Neural cell (in vitro differentiated cells): ENCODE measurements at regions not wholly inside any gene's neighbourhood (a gene's known extent, or its start where the extent isn't known, plus 50 kb on each side); places are given as distances from the start of the nearest gene placed in this dataset.

Experiments
- H2AFZ ChIP-seq: fragments of 200-600, 300-800 bp; sonication (generic), shearing (Covaris generic); 2 replicates; pipeline ENCODE4 v1.6.0; 2014; ENCODE audit warnings: low read depth, mild to moderate bottlenecking, antibody characterized with exemption, low read length, moderate library complexity
- H3F3A ChIP-seq: fragments of 200-600 bp; shearing (Covaris generic); 2 replicates; pipeline ENCODE4 v1.6.1; 2016; ENCODE audit warnings: mild to moderate bottlenecking, moderate library complexity, mixed read lengths, antibody characterized with exemption, low read length; ENCODE audit not compliant: insufficient read depth, poor library complexity, severe bottlenecking
- H3K27ac ChIP-seq: fragments of 200-600, 300-800 bp; sonication (generic), shearing (Covaris generic); 2 replicates; pipeline ENCODE4 v1.5.1; 2014; ENCODE audit warnings: mild to moderate bottlenecking, low read length, moderate library complexity
- H3K27me3 ChIP-seq: fragments of 300-800, 200-600 bp; sonication (generic), shearing (Covaris generic); 2 replicates; pipeline ENCODE4 v1.6.0; 2014; ENCODE audit warnings: mild to moderate bottlenecking, low read depth, low read length, moderate library complexity; ENCODE audit not compliant: insufficient read depth
- H3K36me3 ChIP-seq: fragments of 300-800, 200-600 bp; sonication (generic), shearing (Covaris generic); 2 replicates; pipeline ENCODE4 v1.5.1; 2014; ENCODE audit warnings: mild to moderate bottlenecking, antibody characterized with exemption, low read length, moderate library complexity; ENCODE audit not compliant: insufficient read depth
- H3K4me2 ChIP-seq: fragments of 300-800, 200-600 bp; sonication (generic), shearing (Covaris generic); 2 replicates; pipeline ENCODE4 v1.6.0; 2014; ENCODE audit warnings: mild to moderate bottlenecking, low read length
- H3K4me3 ChIP-seq: fragments of 300-800, 200-600 bp; sonication (generic), shearing (Covaris generic); 2 replicates; pipeline ENCODE4 v1.5.1; 2014; ENCODE audit warnings: mild to moderate bottlenecking, low read length, moderate library complexity
- H3K79me2 ChIP-seq: fragments of 200-600 bp; shearing (Covaris generic); replicated peaks from 2 replicates; pipeline ENCODE4 v1.6.0; 2014; ENCODE audit warnings: mild to moderate bottlenecking, low read length, moderate library complexity; ENCODE audit not compliant: insufficient read depth
- H3K9ac ChIP-seq: fragments of 300-800, 200-600 bp; sonication (generic), shearing (Covaris generic); 2 replicates; pipeline ENCODE4 v1.6.1; 2016; ENCODE audit warnings: mild to moderate bottlenecking, low read length, mixed read lengths
- H3K9me2 ChIP-seq: fragments of 200-600 bp; shearing (Covaris generic); 2 replicates; pipeline ENCODE4 v1.6.1; 2016; ENCODE audit warnings: mild to moderate bottlenecking, low read length, mixed read lengths; ENCODE audit not compliant: insufficient read depth
- H3K9me3 ChIP-seq: fragments of 200-600, 300-800 bp; sonication (generic), shearing (Covaris generic); 2 replicates; pipeline ENCODE4 v1.6.1; 2016; ENCODE audit warnings: mild to moderate bottlenecking, mixed run types, low read length, moderate library complexity, mixed read lengths
- H4K20me1 ChIP-seq: fragments of 200-600 bp; shearing (Covaris generic); 2 replicates; pipeline ENCODE4 v1.6.1; 2016; ENCODE audit warnings: mild to moderate bottlenecking, mixed run types; ENCODE audit not compliant: insufficient read depth
- CTCF ChIP-seq: fragments of 450-650 bp; IDR thresholded peaks from 2 replicates; pipeline ENCODE4 v1.5.1; 2014; ENCODE audit warnings: antibody characterized with exemption, mild to moderate bottlenecking, moderate library complexity; ENCODE audit not compliant: poor library complexity, severe bottlenecking
- EP300 ChIP-seq: fragments of 450-650 bp; conservative IDR thresholded peaks from 2 replicates; pipeline ENCODE4 v1.6.1; 2014; ENCODE audit warnings: antibody characterized with exemption, mild to moderate bottlenecking, moderate library complexity; ENCODE audit not compliant: poor library complexity, severe bottlenecking
- EZH2 ChIP-seq: fragments of 200-600, 300-800 bp; shearing (Covaris generic), sonication (generic); IDR thresholded peaks from 2 replicates; pipeline ENCODE4 v1.6.1; 2014; ENCODE audit warnings: antibody characterized with exemption, low read length, borderline replicate concordance, mild to moderate bottlenecking; ENCODE audit not compliant: insufficient read depth, poor library complexity, severe bottlenecking
- MXI1 ChIP-seq: fragments of 450-650 bp; conservative IDR thresholded peaks from 2 replicates; pipeline ENCODE4 v1.6.1; 2014; ENCODE audit warnings: antibody characterized with exemption, mild to moderate bottlenecking; ENCODE audit not compliant: poor library complexity, severe bottlenecking
- POLR2AphosphoS5 ChIP-seq: IDR thresholded peaks from 2 replicates; pipeline ENCODE4 v1.6.1; 2012
- RAD21 ChIP-seq: fragments of 450-650 bp; conservative IDR thresholded peaks from 2 replicates; pipeline ENCODE4 v1.6.1; 2014; ENCODE audit warnings: antibody characterized with exemption, mild to moderate bottlenecking, moderate library complexity
- REST ChIP-seq: IDR thresholded peaks from 2 replicates; pipeline ENCODE4 v1.6.1; 2012; ENCODE audit warnings: borderline replicate concordance
- SMC3 ChIP-seq: fragments of 450-650 bp; conservative IDR thresholded peaks from 2 replicates; pipeline ENCODE4 v1.6.1; 2014; ENCODE audit warnings: antibody characterized with exemption, mild to moderate bottlenecking, moderate library complexity; ENCODE audit not compliant: poor library complexity
- TAF1 ChIP-seq: IDR thresholded peaks from 2 replicates; pipeline ENCODE4 v1.6.1; 2012; ENCODE audit warnings: low read depth

- Histone ChIP-seq H3K9me2 (no peaks in the 10 kb centered on the region), H3K4me2 (no peak overlapping the region), H3K9me3 (no peaks in the 10 kb centered on the region), H3K27me3 (no peaks in the 10 kb centered on the region), H4K20me1 (no peaks in the 10 kb centered on the region), H3K27ac (no peak overlapping the region), H2AFZ (no peak overlapping the region), H3K4me3 (no peak overlapping the region), H3K9ac (no peak overlapping the region), H3K36me3 (no peaks in the 10 kb centered on the region), H3F3A (no peaks in the 10 kb centered on the region), H3K79me2 (no peaks in the 10 kb centered on the region)
- TF ChIP-seq TAF1 (no peak), SMC3 (no peak)
These were observed 165.6 kb upstream of the S100G start for GRCh38 chrX:16484338-16484737.

- no peak overlapping the region for H2AFZ ChIP-seq
- no peaks in the 10 kb centered on the region for H3K36me3 ChIP-seq
- H3K9me3 ChIP-seq, result no peaks in the 10 kb centered on the region
- no peaks in the 10 kb centered on the region for H4K20me1 ChIP-seq
- TF ChIP-seq POLR2AphosphoS5, result no peak
- TF ChIP-seq MXI1, result no peak
- TF ChIP-seq EZH2, result no peak
- no peak for TF ChIP-seq EP300
- no peak for TF ChIP-seq REST
- TF ChIP-seq RAD21, result no peak
- TF ChIP-seq CTCF, result no peak
- no peak for TF ChIP-seq SMC3
- TF ChIP-seq TAF1, result no peak
- no peaks in the 10 kb centered on the region for H3K9me2 ChIP-seq
- H3K27me3 ChIP-seq, result no peaks in the 10 kb centered on the region
- H3K9ac ChIP-seq, result no peak overlapping the region
- no peaks in the 10 kb centered on the region for H3K79me2 ChIP-seq
- H3K27ac ChIP-seq, result no peak overlapping the region
- H3K4me3 ChIP-seq, result no peak overlapping the region
- no peak overlapping the region for H3K4me2 ChIP-seq
- no peaks in the 10 kb centered on the region for H3F3A ChIP-seq
These were observed 162.2 kb upstream of the S100G start for GRCh38 chrX:16487620-16488385.

GRCh38 chrX:16488959-16489358 is 161.0 kb upstream of the S100G start:
- Histone ChIP-seq H3K27ac (no peak overlapping the region), H3K9me3 (no peaks in the 10 kb centered on the region), H3F3A (no peaks in the 10 kb centered on the region), H4K20me1 (no peaks in the 10 kb centered on the region), H3K4me2 (no peak overlapping the region), H3K9ac (no peak overlapping the region), H3K36me3 (no peaks in the 10 kb centered on the region), H2AFZ (no peak overlapping the region), H3K79me2 (no peaks in the 10 kb centered on the region), H3K9me2 (no peaks in the 10 kb centered on the region), H3K4me3 (no peak overlapping the region), H3K27me3 (no peaks in the 10 kb centered on the region)
- TF ChIP-seq EP300, result no peak
- TF ChIP-seq REST, result no peak
- no peak for TF ChIP-seq SMC3
- no peak for TF ChIP-seq RAD21
- no peak for TF ChIP-seq MXI1
- no peak for TF ChIP-seq POLR2AphosphoS5
- no peak for TF ChIP-seq CTCF
- no peak for TF ChIP-seq TAF1
- TF ChIP-seq EZH2, result no peak
